Kidney tubule cell (primary cell): ENCODE measurements at regions not wholly inside any gene's neighbourhood (a gene's known extent, or its start where the extent isn't known, plus 50 kb on each side); places are given as distances from the start of the nearest gene placed in this dataset.
A peak's percentile ranks its signal among the peaks of the same experiment; 100 is the strongest.
"Not testable (repeated sequence)": the region's sequence is repeated elsewhere in the genome, so short reads cannot be mapped to it uniquely, and the experiment has no call there.

Experiments used
- DNase-seq: peaks from one replicate; pipeline ENCODE4 v3.0.0-alpha.2; 2018; ENCODE audit warnings: low spot score

DNA sequence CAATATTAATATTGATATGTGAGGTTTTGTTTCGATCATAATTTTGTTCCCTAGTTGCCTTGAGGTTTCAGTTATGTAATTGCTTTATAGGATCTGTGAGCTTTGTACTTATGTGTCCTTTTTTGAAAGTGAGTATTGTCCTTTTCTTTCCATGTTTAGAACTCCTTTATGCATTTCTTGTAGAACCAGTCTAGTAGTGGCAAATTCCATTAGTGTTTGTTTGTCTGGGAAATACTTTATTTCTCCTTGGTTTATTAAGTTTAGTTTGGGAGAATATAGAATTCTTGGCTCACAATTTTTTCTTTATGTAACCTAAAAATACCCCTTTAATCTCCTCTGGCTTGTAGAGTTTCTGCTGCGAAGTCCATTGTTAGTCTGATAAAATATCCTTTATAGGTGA, 127.5 kb upstream of the KITLG start:
- DNase-seq = no peak

DNA sequence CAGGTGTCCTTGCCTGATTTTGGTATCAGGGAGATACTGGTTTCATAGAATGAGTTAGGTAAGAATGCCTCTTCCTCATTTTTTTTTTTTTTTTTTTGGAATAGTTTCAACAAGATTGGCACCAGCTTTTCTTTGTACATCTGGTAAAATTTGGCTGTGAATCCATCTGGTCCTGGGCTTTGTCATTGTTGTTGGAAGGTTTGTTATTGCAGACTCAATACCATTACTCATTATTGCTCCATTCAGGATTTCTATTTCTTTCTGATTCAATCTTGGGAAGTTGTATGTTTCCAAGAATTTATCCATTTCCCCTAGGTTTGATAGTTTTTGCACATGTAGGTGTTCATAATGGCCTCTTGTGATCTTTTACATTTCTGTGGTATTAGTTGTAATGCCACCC, 126.0 kb upstream of the KITLG start:
- no peak for DNase-seq

DNA sequence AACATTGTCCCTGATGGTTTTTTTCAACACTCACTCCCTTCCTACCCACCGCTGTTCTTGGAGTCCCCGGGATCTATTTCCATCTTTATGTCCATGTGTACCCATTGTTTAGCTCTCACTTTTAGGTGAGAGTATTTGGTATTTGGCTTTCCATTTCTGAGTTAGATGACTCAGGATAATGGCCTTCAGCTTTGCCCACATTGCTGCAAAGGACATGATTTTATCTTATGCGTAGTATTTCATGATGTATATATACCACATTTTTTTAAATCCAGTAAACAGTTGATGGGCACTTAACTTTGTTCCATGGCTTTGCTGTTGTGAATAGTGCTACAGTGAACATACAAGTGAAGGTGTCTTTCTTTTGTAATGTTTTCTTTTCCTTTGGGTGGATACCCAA, 123.5 kb upstream of the KITLG start:
- no peak for DNase-seq

DNA sequence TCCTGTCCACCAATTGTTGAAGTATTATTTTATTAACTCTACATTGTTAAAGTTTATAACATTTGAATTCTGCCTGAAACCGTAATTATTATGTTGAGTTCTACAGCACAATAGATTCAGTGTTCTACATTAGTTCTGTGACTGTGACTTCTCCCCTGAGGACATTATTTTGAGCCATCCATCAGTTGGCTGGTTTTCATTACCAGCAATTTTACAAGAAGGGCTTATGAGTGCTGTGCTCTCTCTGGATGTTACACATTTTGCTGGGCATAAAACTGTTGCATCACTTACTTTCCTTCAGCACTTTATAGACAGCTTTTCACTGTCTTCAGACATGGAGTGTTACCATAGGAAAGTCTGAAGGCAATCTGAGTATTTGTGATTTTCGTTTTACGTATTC, 118.2 kb upstream of the KITLG start:
- no peak for DNase-seq

DNA sequence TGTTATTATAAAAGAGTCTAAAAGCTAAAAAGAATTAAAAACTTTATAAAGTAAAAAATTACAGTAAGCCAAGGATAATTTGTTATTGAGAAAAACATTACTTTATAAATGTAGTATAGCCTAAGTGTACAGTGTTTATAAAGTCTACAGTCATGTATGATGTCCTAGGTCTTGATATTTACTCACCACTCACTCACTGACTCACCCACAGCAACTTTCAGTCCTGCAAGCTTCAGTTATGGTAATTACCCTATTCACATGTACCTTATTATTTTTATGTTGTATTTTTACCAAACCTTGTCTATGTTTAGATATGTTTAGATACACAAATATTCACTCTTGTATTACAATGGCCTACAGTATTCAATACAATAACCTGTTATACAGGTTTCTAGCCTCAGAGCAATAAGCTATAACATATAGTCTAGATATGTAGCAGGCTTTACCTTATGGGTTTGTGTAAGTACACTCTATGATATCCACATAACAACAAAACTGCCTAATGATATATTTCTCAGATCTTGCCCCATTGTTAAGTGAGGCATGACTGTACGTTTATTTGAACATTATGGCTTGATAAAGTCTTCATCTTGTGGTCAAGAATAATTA, 113.7 kb upstream of the KITLG start:
- DNase-seq = peak; percentile 28

DNA sequence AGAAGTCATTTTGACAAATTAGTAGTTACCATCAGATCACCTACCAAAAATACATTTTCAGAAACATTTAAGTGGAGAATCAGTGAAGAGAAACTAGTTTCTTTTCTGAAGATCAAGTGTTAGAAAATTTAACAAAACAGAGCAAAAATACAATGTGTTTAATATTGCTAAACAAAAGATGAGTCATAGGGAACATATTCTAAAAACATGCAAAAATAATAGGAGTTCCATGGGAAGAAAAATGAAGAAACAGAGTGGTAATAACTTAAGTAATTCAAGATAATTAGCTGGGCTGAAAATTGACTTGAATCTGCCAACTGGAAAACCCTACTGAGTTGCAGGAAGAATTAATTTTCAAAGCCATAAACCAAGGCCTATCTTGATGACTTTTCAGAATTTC, 111.5 kb upstream of the KITLG start:
- DNase-seq = no peak

DNA sequence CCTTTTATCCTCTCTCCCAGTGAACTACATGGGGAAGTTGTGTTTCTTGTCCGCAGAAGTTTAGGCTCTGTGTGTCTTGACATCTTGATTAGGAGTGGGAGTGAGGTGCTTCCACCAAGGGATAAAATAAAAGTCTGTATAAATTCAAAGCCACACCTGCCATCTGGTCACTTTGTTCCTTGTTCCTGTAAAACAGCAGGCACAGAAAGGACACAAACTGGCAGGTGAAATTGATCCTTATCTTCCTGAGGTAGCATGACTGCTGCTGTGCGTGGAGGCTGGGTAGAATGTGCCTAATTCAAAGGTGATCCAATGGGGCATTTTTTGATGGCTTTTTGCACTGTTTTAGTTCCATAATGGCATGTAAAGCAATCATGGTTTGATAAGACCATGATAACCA, 104.3 kb upstream of the KITLG start:
- no peak for DNase-seq

DNA sequence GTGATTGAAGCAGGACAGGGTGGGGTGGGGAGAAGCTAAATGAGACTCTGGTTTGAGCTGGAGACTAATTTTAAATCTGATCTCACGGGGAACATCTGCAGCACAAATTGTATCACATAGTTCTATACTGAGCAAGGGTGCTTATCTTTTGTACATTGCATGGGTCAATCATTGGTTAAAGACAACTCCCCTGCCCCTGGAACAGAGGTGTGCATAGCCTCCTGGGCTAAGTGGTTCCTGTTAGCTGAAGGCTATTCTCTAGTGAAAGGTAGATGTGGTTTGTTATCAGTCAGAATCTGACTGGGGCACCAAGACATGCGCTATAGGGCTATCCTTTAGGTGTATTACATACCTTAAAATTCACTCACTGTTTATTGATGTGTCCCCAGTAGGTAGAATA, 103.9 kb upstream of the KITLG start:
- DNase-seq = no peak

DNA sequence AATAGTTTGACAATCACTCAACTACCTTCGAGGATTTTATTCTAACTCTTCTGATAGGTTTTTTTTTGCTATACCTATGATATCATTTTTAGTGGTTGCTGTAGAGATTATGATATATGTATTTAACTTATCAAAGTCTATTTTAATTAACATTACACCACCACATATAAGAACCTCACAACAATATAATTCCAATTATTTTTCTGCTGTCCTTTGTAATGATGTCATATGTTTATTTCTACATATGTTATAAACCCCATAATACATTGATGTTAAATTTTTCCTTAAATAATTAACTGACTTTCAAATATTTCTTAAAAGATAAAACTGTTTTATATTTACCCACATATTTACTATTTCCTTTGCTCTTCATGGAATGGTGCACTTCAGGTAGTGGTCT, 103.4 kb upstream of the KITLG start:
- no peak for DNase-seq

DNA sequence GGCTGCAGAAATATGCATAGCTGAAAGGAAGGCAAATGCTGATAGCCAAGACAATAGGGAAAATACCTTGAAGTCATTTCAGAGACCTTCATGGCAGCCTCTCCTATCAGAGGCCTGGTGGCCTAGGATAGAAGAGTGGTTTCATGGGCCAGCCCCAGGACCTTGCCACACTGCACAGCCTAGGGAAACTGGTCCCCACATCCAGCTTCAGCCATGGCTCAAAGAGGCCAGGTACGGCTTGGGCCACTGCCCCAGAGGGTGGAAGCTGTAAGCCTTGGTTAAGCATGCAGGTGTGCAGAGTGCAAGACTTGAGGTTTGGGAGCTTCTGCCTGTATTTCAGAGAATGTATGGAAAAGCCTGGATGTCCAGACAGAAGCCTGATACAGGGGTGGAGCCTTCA, 101.0 kb upstream of the KITLG start:
- DNase-seq = no peak

DNA sequence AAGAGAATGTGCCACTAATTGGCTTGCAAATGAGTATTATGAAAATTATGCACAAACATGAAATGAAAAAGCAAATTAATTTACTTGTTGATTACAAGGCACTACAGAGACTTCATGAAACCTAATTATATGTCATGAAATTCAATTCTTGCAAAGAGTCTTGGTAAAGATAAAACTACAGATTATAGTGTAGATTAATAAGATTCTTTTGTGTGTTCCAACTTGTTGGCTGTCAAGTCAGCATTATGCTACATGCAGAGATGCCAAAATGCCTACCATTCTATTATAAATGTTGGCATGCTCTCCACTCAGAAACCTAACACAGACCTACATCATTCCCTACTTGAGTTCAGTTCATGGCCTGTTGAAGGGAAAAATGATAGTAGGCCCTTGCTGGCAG, 97.2 kb upstream of the KITLG start:
- DNase-seq = no peak

DNA sequence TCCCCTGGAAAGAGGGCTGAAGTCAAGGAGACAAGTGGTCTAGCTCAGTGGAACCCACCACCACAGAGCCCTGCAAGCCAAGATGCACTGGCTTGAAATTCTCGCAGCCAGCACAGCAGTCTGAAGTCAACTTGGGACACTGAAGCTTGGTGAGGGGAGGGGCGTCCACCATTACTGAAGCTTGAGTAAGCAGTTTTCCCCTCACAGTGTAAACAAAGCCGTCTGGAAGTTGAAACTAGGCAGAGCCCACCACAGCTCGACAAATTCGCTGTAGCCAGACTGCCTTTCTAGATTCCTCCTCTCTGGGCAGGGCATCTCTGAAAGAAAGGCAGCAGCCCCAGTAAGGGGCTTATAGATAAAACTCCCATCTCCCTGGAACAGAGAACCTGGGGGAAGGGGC, 87.3 kb upstream of the KITLG start:
- not testable (repeated sequence) for DNase-seq

DNA sequence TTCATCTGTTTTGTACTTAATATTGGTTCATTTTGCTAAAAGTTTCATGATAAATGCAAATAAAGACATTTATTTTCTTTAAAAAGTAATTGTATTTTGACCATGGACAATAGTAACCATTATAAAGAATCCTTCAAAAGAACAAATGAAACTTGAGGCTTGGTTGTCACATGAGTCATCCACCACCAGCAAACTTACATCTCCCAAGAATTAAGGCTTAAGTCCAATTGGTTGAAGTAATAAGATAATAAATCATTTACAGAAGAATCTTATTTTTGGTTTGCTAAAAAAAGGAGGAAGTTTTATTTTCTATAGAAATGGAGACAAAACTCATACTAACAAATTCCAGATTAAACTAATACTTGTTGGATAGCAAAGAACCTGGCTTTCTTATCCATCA, 84.8 kb upstream of the KITLG start:
- peak; percentile 50 for DNase-seq

DNA sequence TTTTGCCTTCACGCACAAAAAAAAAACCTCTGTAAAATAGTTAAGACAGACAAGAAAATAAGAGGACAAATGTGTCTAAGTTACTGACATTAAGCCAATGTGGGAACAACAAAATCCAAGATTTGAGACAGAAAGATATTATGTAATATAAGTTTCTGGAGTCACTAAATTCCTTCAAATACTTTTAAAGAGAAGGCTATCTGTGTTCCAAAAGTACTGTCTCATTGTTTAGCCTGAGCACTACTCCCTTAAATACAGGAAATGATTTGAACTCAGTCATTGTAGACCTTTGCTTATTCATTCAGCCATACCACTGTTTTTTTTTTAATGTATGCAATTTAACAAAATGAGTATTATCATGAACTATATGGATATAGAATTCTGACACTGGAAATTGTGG, 82.7 kb upstream of the KITLG start:
- no peak for DNase-seq

DNA sequence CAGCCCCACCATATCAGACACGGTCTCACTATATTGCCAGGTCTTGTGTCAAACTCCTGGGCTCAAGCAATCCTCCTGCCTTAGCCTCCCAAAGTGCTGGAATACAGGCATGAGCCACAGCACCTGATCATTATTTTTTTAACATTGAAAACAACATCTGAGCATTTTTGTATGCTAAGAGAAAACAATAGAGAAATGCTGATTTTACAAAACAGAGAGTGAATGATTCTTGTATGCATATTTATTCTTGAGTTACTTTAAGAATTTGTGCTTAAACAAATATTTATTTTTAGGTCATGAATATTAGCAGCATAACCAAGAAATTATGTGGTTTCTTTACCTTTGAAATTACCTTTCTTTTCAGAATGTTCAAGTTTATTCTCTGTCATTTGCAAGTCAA, 81.8 kb upstream of the KITLG start:
- DNase-seq = no peak

DNA sequence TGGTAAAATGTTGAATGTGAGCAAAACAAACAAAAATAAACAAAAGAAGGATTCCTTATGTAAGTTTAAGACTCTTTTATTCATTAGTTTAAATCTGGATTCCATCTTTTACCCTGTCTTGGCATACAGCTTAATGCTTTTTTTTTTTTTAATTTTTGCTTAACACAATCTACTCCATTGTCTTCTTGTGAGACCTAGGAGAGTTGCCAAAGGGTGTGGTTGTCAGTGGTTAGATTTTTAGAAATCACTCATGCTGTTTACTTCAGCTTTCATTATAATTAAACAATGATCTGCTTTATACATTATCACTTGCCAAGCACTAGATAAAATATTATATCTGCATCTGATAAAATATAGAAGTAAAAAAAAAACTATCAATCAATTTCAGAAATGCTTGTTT, 77.7 kb upstream of the KITLG start:
- DNase-seq = no peak

DNA sequence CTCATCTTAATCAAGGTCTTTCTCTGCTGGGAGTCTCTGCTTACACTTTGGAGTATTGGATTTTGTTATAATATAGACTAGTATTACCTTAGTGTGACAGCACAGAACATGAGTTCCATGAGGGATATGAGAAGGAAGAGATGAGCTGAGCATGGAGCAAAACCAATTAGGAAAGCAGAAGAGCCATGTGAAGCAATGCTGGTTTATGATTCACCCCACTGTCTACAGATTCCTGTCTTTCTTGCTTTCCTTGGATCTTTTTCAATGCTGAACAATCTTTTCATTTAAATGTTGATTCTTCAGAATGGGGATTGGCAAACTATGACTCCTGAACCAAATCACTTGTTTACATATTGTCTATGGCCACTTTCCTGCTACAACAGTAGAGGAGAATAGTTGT, 70.4 kb upstream of the KITLG start:
- peak; percentile 45 for DNase-seq

DNA sequence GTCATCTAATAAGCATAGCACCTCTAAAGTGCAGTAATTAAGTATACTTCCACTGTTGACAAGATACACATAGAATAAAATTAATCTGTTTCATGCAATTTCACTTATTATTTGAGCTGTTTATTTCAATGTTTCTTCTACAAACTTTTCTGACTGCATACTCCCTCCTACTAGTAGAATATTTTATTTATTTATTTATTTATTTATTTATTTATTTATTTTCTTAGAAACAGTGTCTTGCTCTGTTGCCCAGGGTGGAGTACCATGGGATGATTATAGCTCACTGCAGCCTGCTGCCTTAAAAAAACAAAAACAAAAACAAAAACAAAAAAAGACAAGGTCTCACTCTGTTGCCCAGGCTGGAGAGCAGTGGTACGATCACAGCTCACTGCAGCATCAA, 68.4 kb upstream of the KITLG start:
- no peak for DNase-seq

DNA sequence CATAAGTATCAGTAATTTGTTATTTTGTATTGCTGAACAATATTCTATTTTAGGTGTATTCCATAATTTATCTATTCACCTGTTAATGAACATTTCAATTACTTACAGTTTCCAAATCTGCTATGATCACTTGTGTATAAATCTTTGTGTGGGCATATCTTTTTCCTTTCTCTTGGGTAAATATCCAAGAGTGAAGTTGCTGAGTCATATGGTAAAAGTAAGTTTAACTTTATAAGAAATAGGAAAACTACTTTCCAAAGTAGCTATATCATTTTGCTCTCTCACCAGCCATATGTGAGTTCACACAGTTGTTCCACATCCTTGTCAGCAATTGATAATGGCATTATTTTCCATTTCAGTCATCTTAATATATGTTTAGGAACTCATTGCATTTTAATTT, 66.6 kb upstream of the KITLG start:
- no peak for DNase-seq

DNA sequence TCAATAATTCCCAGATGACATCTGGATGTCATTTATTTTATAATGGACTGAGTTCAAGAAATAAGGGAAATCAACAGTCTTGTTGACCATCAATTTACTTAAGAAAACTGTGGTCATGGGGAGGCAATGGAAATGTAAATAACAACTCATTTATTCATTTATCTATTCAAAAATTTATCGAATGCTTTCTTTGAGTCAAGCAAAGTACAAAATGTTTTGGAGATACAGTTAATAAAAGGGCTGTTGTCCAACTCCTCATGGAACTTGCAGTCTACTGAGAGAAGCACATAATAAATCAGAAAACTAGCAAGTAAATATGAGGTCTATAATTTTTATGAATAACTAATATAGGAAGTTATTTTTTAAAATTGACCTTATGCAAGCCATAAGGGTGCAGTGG, 65.5 kb upstream of the KITLG start:
- DNase-seq = no peak

DNA sequence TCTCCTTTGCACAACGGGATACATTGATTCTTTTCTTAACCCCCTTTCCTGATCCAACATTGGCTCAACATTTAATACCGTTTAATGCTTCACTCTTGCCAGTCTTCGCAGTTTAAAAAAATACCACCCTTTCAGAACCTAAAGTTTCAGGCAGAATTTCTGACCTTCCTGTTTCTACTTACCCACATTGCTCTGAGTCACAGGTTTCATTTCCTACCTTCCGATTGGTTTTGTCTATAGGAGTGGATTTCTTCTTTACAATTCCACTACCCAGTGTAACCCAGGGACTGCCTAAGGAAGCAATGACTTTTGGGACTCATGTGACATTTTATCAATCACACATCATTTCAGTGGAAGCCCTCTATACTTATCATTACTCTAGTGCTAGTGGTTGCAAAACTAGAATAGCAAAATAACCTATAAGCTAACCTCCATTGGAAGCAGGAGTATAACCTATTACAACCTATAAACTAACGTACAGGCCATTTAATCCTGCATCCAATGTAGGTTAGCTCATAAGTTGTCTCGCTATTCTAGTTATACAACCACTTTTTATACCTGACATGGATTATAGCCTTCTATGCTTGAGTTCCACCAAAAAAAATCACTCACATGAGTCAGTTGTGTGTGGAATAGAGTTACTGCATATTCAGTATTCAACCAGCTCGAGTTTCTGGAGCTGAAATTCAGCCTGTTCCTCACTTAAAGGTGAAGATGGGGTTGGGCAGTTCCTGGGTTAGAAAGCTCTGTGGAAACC, 64.9 kb upstream of the KITLG start:
- no peak for DNase-seq

DNA sequence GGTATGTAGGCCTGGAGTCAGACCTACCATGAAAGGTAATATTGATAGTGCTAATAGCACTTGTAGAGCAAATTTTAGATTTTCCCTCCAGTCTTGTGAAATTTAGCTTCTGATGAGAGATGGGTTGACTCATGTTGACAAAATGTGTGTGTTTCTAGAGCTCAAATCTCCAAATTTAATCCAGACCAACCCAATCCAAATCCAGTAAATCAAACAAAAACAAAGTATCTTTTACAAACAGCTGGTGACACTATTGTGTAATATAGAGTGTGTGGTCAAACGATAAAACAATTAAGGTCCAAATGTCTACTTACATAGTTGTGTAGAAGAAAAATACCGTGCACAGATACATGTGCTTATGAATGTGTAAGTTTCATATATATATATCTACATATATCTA, 63.4 kb upstream of the KITLG start:
- no peak for DNase-seq

DNA sequence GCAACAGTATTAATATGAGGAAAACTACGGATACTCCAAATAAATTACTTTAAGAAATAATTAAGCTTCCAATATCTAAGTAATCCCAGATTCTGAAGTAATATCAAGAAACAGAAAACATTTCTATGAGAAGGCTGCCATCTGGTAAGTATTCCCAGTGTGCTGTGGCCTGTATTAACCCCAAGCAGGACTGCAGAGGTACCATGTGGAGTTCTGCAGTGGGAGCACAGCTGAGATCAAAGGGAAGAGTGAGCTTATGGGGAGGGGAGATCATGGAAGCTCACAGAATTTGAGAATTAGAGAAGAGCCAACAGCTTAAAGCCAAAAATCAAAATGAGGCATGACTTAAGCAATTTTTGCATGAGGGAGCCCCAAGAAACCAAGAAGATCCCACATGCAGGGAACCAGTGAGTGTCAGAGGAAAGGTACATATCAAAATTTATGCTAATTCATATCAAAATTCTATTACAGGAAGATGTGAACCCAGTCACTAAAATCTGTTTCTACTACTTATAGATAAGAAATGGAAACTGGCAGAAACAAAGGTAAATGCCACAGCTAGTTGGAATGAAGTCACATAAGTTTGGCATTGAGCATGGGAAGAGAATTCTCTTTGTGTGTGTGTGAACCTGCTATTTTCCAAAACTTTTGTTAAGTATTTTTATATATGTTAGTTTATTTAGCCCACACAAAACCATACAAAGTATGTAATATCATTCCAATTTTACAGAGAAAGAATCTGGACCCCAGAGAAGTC, 62.6 kb upstream of the KITLG start:
- no peak for DNase-seq
